MCF 10A (cell line): ENCODE measurements at regions not wholly inside any gene's neighbourhood (a gene's known extent, or its start where the extent isn't known, plus 50 kb on each side); places are given as distances from the start of the nearest gene placed in this dataset.

Experiments used
- BruUV-seq: library from RNA; stranded (reverse); fragments of 400-500 nt; replicated peaks from 2 replicates; lab custom pipeline; 2021; lab: Mats Ljungman, UMichigan
- CTCF ChIA-PET: fragments of 300-600 bp; sonication (Branson Sonifier 250); formaldehyde crosslinking; extraction: SDS; loops from one replicate; lab custom pipeline; 2021; ENCODE audit warnings: antibody characterized with exemption, inconsistent platforms; lab: Yijun Ruan, JAX
- POLR2A ChIA-PET: fragments of 300-600, 350-650 bp; sonication (Branson Sonifier 250); formaldehyde crosslinking; extraction: SDS; loops from one replicate; lab custom pipeline; 2020; ENCODE audit warnings: antibody characterized with exemption, inconsistent platforms; lab: Yijun Ruan, JAX
- DNase-seq: peaks from one replicate; pipeline ENCODE4 v3.0.0-alpha.2; 2018; ENCODE audit not compliant: unreplicated experiment
- H3K27ac Mint-ChIP-seq: one replicate; pipeline ENCODE4 v1.8.0; 2022; ENCODE audit warnings: mild to moderate bottlenecking, low read depth, mixed read lengths; ENCODE audit not compliant: unreplicated experiment
- H3K27me3 Mint-ChIP-seq: one replicate; pipeline ENCODE4 v1.8.0; 2022; ENCODE audit warnings: mixed read lengths; ENCODE audit not compliant: insufficient read depth, unreplicated experiment
- H3K36me3 Mint-ChIP-seq: one replicate; pipeline ENCODE4 v1.8.0; 2022; ENCODE audit warnings: mild to moderate bottlenecking, moderate library complexity, mixed read lengths; ENCODE audit not compliant: insufficient read depth, unreplicated experiment
- H3K4me1 Mint-ChIP-seq: one replicate; pipeline ENCODE4 v1.8.0; 2022; ENCODE audit warnings: mixed read lengths; ENCODE audit not compliant: insufficient read depth, unreplicated experiment
- H3K4me3 Mint-ChIP-seq: one replicate; pipeline ENCODE4 v1.8.0; 2022; ENCODE audit warnings: mild to moderate bottlenecking, moderate library complexity, mixed read lengths; ENCODE audit not compliant: unreplicated experiment
- H3K9me3 Mint-ChIP-seq: one replicate; pipeline ENCODE4 v1.8.0; 2022; ENCODE audit warnings: mixed read lengths; ENCODE audit not compliant: unreplicated experiment
- CTCF ChIP-seq: fragments of 200-600 bp; IDR thresholded peaks from one replicate; pipeline ENCODE4 v1.8.0; 2022; ENCODE audit warnings: antibody characterized with exemption, mild to moderate bottlenecking; ENCODE audit not compliant: unreplicated experiment
- intact Hi-C: fragments of 100-400 bp; cut with micrococcal nuclease; formaldehyde crosslinking; loops from 2 replicates; pipeline ENCODE4 v1.14.1; 2022

- Mint-ChIP-seq H3K36me3 (peaks cover 5% of the 10 kb centered on the region), H3K27me3 (no peaks in the 10 kb centered on the region), H3K4me1 (peaks cover 39% of the 10 kb centered on the region), H3K27ac (no peak overlapping the region), H3K4me3 (no peak overlapping the region), H3K9me3 (peaks cover 7% of the 10 kb centered on the region)
- BruUV-seq, result no TSS peak
- POLR2A ChIA-PET, result interaction anchor here (1.7 kb wide), 1 partner anchor 9 kb away, joined by 9 read pairs; no protein-coding TSS in a partner anchor
- DNase-seq, result no peak
- TF ChIP-seq CTCF, result no peak
- CTCF ChIA-PET, result interaction anchor here (0.6 to 0.8 kb wide), 3 partner anchors 14 to 156 kb away, joined by 3 to 4 read pairs (median 3); no protein-coding TSS in a partner anchor
- intact Hi-C loops, result no loop called here
These were observed 128.4 kb downstream of the ASB7 start for GRCh38 chr15:100730655-100731266.

DNA sequence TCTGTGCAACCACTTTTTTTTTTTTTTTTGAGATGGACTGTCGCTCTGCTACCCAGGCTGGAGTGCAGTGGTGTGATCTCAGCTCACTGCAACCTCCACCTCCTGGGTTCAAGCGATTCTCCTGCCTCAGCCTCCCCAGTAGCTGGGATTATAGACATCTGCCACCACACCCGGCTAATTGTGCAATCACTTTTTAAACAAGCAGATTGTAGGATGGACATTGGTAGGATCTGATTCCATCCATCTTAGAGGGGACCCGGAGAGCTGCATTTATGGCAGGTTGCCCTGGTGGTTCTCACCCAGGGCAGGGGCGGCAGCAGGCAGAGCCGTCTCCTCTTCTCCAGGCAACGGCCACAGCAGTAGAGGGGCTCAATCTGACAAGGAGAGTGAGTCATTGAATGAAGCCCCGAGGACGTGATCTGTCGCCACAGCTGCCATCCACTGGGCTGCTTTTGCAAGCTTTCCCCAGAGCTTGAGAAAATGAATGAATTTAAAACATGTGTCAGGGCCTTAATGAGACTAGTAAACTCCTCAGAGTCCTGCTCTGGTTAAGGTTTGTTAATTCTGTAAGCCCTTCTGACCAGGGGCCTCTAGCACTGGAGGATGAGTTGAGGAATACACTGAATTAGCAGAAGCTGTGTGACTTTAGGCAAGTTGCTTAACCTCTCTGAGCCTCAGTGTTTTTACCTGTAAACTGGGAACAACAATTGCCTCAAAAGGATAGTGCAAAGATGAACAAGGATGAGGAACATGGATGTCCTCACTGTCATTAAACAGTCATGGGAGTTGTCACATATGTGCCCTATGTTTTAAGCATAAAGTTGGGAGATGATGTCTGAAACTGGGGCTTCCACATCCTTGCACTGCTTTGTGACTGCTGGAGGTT lies 129.1 kb downstream of the ASB7 start:
- ChIA-PET POLR2A (interaction anchor here (0.6 to 1.7 kb wide), 2 partner anchors 10 to 18 kb away, joined by 3 to 9 read pairs; no protein-coding TSS in a partner anchor), CTCF (interaction anchor here (0.6 to 1.6 kb wide), 5 partner anchors 13 to 155 kb away, joined by 3 to 4 read pairs (median 3); no protein-coding TSS in a partner anchor)
- Mint-ChIP-seq H3K27me3 (no peaks in the 10 kb centered on the region), H3K9me3 (peaks cover 7% of the 10 kb centered on the region), H3K27ac (no peak overlapping the region), H3K4me1 (peaks cover 39% of the 10 kb centered on the region), H3K36me3 (peaks cover 5% of the 10 kb centered on the region), H3K4me3 (no peak overlapping the region)
- TF ChIP-seq CTCF, result no peak
- BruUV-seq, result no TSS peak
- intact Hi-C loops, result no loop called here
- DNase-seq, result peak; percentile 24

DNA sequence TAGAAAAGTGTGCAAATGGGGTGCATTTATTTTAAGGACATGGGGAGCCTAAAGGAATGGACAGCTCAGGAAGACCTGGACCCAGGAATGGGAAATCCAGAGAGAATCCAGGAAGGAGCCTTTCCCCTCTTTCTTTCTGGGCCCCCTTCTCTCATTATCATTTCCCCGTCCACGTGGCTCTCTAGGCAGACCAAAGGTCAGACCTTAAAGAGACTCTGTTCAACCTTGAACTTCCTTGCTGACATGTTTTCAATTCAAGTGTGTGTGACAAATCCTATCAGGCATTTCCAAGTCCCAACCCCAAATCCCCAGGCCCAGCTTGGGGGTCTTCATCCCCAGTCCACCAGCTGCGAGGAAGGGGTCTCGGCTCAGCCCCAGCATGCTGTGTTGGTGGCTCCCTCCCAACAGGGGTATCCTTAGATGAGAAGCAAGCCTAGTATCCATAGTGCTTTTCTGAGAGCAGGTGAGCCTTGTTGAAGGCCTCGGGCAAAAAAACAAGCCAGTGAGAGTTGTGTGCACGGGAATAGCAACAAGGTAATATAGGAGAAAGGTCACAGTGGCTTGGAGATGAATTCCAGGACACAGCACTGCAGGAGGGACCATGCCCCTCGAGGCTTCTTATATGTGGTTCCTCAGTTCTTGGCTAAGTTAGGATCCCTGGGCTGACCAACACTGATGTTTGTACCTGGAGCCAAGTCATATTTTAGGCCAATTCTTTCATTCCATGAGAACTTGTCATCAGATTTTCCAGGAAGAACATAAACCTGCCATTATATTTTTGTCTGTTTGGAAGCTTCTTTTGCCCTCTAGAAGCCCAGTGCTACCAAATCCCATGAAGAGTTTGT lies 130.0 kb downstream of the ASB7 start:
- Mint-ChIP-seq H3K27ac (peak overlapping the region; percentile 67), H3K36me3 (peaks cover 5% of the 10 kb centered on the region), H3K4me1 (peaks cover 30% of the 10 kb centered on the region), H3K9me3 (peaks cover 7% of the 10 kb centered on the region), H3K27me3 (no peaks in the 10 kb centered on the region), H3K4me3 (no peak overlapping the region)
- intact Hi-C loops, result no loop called here
- no peak for TF ChIP-seq CTCF
- CTCF ChIA-PET, result interaction anchor here (0.6 to 1.6 kb wide), 3 partner anchors 18 to 187 kb away, joined by 3 to 4 read pairs (median 3); no protein-coding TSS in a partner anchor
- DNase-seq, result peak; percentile 25
- BruUV-seq, result no TSS peak
- POLR2A ChIA-PET, result interaction anchor here (0.6 to 1.7 kb wide), 2 partner anchors 11 to 19 kb away, joined by 3 to 9 read pairs; no protein-coding TSS in a partner anchor
